ENCODE measurements at regions not wholly inside any gene's neighbourhood (a gene's known extent, or its start where the extent isn't known, plus 50 kb on each side); places are given as distances from the start of the nearest gene placed in this dataset.
"Not testable (repeated sequence)": the region's sequence is repeated elsewhere in the genome, so short reads cannot be mapped to it uniquely, and the experiment has no call there.

GRCh38 chr9:36521148-36521547, 51.5 kb upstream of the MELK start:
- no peaks in the 10 kb centered on the region for H3K36me3 ChIP-seq
- H3K4me3 ChIP-seq, result no peak overlapping the region
- H3K4me1 ChIP-seq, result no peaks in the 10 kb centered on the region
- H3K27ac ChIP-seq, result no peak overlapping the region
- H3K9me3 ChIP-seq, result no peaks in the 10 kb centered on the region
- DNase-seq (no peak), ATAC-seq (ENCODE audit: low FRiP score in 2 of 2) (no peak)
- WGBS, 2 donors, result 80% methylated on average over 4 of the region's 4 CpGs
- no peaks in the 10 kb centered on the region for H3K27me3 ChIP-seq
- no peak for TF ChIP-seq EP300 (IDR thresholded peaks at IDR 0.05)
- TF ChIP-seq POLR2A (IDR thresholded peaks at IDR 0.05), result no peak

- no peak for TF ChIP-seq POLR2AphosphoS5 (IDR thresholded peaks at IDR 0.05)
- no peak for TF ChIP-seq EP300 (IDR thresholded peaks at IDR 0.05)
- DNase-seq, result no peak
- no peak for ATAC-seq (ENCODE audit: low FRiP score in 2 of 2)
- Histone ChIP-seq H3K4me3 (no peak overlapping the region), H3K27ac (no peak overlapping the region), H3K36me3 (no peaks in the 10 kb centered on the region), H3K4me1 (no peaks in the 10 kb centered on the region), H3K27me3 (no peaks in the 10 kb centered on the region), H3K9me3 (no peaks in the 10 kb centered on the region)
Measured at GRCh38 chr9:36517131-36517530, 55.6 kb upstream of the MELK start.

- ATAC-seq (ENCODE audit: low FRiP score in 2 of 2) (no peak), DNase-seq (no peak)
- H3K27ac ChIP-seq, result no peak overlapping the region
- no peaks in the 10 kb centered on the region for H3K9me3 ChIP-seq
- no peaks in the 10 kb centered on the region for H3K36me3 ChIP-seq
- no peaks in the 10 kb centered on the region for H3K27me3 ChIP-seq
- TF ChIP-seq EP300 (IDR thresholded peaks at IDR 0.05), result no peak
- TF ChIP-seq, protein P1, sequence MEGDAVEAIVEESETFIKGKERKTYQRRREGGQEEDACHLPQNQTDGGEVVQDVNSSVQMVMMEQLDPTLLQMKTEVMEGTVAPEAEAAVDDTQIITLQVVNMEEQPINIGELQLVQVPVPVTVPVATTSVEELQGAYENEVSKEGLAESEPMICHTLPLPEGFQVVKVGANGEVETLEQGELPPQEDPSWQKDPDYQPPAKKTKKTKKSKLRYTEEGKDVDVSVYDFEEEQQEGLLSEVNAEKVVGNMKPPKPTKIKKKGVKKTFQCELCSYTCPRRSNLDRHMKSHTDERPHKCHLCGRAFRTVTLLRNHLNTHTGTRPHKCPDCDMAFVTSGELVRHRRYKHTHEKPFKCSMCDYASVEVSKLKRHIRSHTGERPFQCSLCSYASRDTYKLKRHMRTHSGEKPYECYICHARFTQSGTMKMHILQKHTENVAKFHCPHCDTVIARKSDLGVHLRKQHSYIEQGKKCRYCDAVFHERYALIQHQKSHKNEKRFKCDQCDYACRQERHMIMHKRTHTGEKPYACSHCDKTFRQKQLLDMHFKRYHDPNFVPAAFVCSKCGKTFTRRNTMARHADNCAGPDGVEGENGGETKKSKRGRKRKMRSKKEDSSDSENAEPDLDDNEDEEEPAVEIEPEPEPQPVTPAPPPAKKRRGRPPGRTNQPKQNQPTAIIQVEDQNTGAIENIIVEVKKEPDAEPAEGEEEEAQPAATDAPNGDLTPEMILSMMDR (IDR thresholded peaks at IDR 0.05), result no peak
- no peak for TF ChIP-seq POLR2A (IDR thresholded peaks at IDR 0.05)
- TF ChIP-seq POLR2AphosphoS5 (IDR thresholded peaks at IDR 0.05), result no peak
- 69 to 80% methylated on average over 4 of the region's 4 CpGs for whole genome bisulfite sequencing, 2 donors
- no peak overlapping the region for H3K4me3 ChIP-seq
- no peaks in the 10 kb centered on the region for H3K4me1 ChIP-seq
Measured at GRCh38 chr9:36504156-36504555, 68.5 kb upstream of the MELK start.

DNA sequence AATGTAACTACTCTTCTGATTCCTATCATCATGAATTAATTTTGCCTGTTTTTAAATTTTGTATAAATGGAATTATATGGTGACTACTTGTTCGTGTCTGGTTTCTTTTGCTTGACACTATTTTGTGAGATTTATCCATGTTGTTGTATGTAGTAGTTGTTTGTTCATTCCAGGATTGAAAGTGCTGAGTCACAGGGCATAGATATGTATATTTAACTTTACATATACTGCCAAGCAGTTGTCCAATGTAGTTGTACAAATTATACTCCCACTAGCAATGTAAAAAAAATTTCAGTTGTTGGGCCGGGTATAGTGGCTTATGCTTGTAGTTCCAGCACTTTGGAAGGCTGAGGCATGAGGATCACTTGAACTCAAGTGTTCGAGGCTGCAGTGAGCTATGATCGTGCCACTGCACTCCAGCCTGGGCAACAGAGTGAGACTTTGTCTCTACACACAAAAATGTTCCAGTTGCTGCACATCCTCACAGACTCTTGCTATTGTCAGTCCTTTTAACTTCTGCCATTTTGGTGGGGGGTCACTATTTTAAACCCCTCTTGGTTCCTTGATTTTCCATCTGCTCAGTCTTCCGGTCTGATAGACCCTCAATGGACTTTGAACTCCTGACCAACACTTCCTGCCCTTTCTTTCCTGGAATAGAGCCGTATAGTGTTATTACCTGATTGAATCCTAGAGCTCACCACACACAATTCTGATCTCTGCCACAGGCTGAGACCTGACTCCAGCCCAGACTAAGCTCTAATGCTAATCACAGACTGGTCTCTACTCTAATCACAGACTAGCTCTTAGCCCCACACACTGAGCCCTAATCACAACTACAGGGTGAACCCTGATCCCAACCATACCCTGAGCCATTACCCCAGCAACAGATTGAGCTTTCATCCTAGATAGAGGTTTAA, 69.3 kb upstream of the MELK start:
- TF ChIP-seq POLR2AphosphoS5 (IDR thresholded peaks at IDR 0.05) (no peak), EP300 (IDR thresholded peaks at IDR 0.05) (no peak), POLR2A (IDR thresholded peaks at IDR 0.05) (no peak)
- TF ChIP-seq, protein P1 (IDR thresholded peaks at IDR 0.05), result no peak
- 73 to 87% methylated on average over 6 of the region's 6 CpGs for WGBS, 2 donors
- H3K36me3 ChIP-seq, result no peaks in the 10 kb centered on the region
- H3K9me3 ChIP-seq, result no peaks in the 10 kb centered on the region
- ATAC-seq (ENCODE audit: low FRiP score in 2 of 2), result no peak
- no peak overlapping the region for H3K4me3 ChIP-seq
- no peaks in the 10 kb centered on the region for H3K4me1 ChIP-seq
- no peaks in the 10 kb centered on the region for H3K27me3 ChIP-seq
- no peak overlapping the region for H3K27ac ChIP-seq
- no peak for DNase-seq

GRCh38 chr9:36501727-36502126, 71.0 kb upstream of the MELK start:
- Histone ChIP-seq H3K4me3 (no peak overlapping the region), H3K4me1 (no peaks in the 10 kb centered on the region), H3K36me3 (no peaks in the 10 kb centered on the region), H3K9me3 (no peaks in the 10 kb centered on the region), H3K27ac (no peak overlapping the region), H3K27me3 (no peaks in the 10 kb centered on the region)
- no peak for DNase-seq
- no peak for TF ChIP-seq POLR2AphosphoS5 (IDR thresholded peaks at IDR 0.05)
- TF ChIP-seq EP300 (IDR thresholded peaks at IDR 0.05), result no peak
- TF ChIP-seq POLR2A (IDR thresholded peaks at IDR 0.05), result no peak
- TF ChIP-seq, protein P1 (IDR thresholded peaks at IDR 0.05), result no peak
- no peak for ATAC-seq (ENCODE audit: low FRiP score in 2 of 2)
- WGBS, 2 donors, result 91 to 100% methylated on average over 3 of the region's 3 CpGs

GRCh38 chr9:36500931-36501330, 71.8 kb upstream of the MELK start:
- H3K27ac ChIP-seq; ATAC-seq (ENCODE audit: low FRiP score in 2 of 2); H3K4me1 ChIP-seq; H3K27me3 ChIP-seq; DNase-seq; H3K4me3 ChIP-seq; H3K9me3 ChIP-seq; H3K36me3 ChIP-seq: not testable (repeated sequence)
- 70 to 75% methylated on average over 2 of the region's 2 CpGs for WGBS, 2 donors
